AG04449 (cell line): ENCODE measurements at regions not wholly inside any gene's neighbourhood (a gene's known extent, or its start where the extent isn't known, plus 50 kb on each side); places are given as distances from the start of the nearest gene placed in this dataset.

Experiments used
- CTCF ChIA-PET: fragments of 350-600 bp; formaldehyde crosslinking; extraction: SDS; loops from one replicate; lab custom pipeline; 2021; ENCODE audit warnings: antibody characterized with exemption; lab: Yijun Ruan, JAX
- POLR2A ChIA-PET: fragments of 400-600, 350-600 bp; formaldehyde crosslinking; extraction: SDS; loops from one replicate; lab custom pipeline; 2020; ENCODE audit warnings: antibody characterized with exemption, inconsistent platforms; lab: Yijun Ruan, JAX
- DNase-seq: peaks from one replicate; pipeline ENCODE4 v3.0.0-alpha.2; 2010; ENCODE audit warnings: low read depth, low spot score
- H3K4me3 ChIP-seq: 2 replicates; pipeline ENCODE4 v1.5.1; 2011; ENCODE audit warnings: low read depth, mild to moderate bottlenecking, control low read depth, low read length
- CTCF ChIP-seq: IDR thresholded peaks from one replicate; pipeline ENCODE4 v1.5.1; 2011; ENCODE audit warnings: mild to moderate bottlenecking, moderate library complexity, low read length, control low read depth, inconsistent platforms; ENCODE audit not compliant: insufficient read depth; ENCODE audit errors: missing control alignments

- ChIA-PET POLR2A (no interaction called here), CTCF (no interaction called here)
- no peak for DNase-seq
- no peak for TF ChIP-seq CTCF
- no peak overlapping the region for H3K4me3 ChIP-seq
Observed at GRCh38 chr2:165033402-165033801, 78.1 kb upstream of the SLC38A11 start.

GRCh38 chr2:165032559-165032958 lies 77.2 kb upstream of the SLC38A11 start:
- TF ChIP-seq CTCF: no peak
- ChIA-PET POLR2A (no interaction called here), CTCF (no interaction called here)
- DNase-seq: no peak
- H3K4me3 ChIP-seq: no peak overlapping the region

GRCh38 chr2:165024199-165024598 lies 68.9 kb upstream of the SLC38A11 start:
- ChIA-PET CTCF (no interaction called here), POLR2A (no interaction called here)
- no peak for TF ChIP-seq CTCF
- no peak for DNase-seq
- H3K4me3 ChIP-seq: no peak overlapping the region

GRCh38 chr2:165022781-165023180 lies 67.5 kb upstream of the SLC38A11 start:
- ChIA-PET POLR2A (no interaction called here), CTCF (no interaction called here)
- no peak for DNase-seq
- TF ChIP-seq CTCF: no peak
- H3K4me3 ChIP-seq: no peak overlapping the region

GRCh38 chr2:165017966-165018596 lies 62.8 kb upstream of the SLC38A11 start:
- no peak for DNase-seq
- no peak overlapping the region for H3K4me3 ChIP-seq
- ChIA-PET POLR2A (no interaction called here), CTCF (interaction anchor here (0.5 to 7.9 kb wide), 4 partner anchors 25 to 276 kb away, joined by 3 to 163 read pairs (median 4); partner anchors contain the start of gene SCN3A)
- TF ChIP-seq CTCF: no peak

- DNase-seq: peak; percentile 38
- POLR2A ChIA-PET: no interaction called here
- no peak overlapping the region for H3K4me3 ChIP-seq
- CTCF ChIA-PET: interaction anchor here (0.7 to 7.9 kb wide), 28 partner anchors 8 to 858 kb away, joined by 3 to 163 read pairs (median 4); partner anchors contain the start of genes SCN2A and SCN3A
- TF ChIP-seq CTCF: peak; percentile 65
Observed at GRCh38 chr2:165016772-165017411, 61.6 kb upstream of the SLC38A11 start.
